ENCODE measurements at regions not wholly inside any gene's neighbourhood (a gene's known extent, or its start where the extent isn't known, plus 50 kb on each side); places are given as distances from the start of the nearest gene placed in this dataset.

- Histone ChIP-seq H3K4me1 (ENCODE audit: control insufficient read depth, insufficient read depth, low read length) (no peaks in the 10 kb centered on the region), H3K36me3 (ENCODE audit: control insufficient read depth, insufficient read depth, low read length) (no peaks in the 10 kb centered on the region), H3K27me3 (ENCODE audit: control insufficient read depth, insufficient read depth, low read length) (no peaks in the 10 kb centered on the region), H3K9me3 (ENCODE audit: control insufficient read depth, insufficient read depth, low read depth, low read length) (no peaks in the 10 kb centered on the region), H3K4me3 (ENCODE audit: low read depth in 2 of 2, low read length in 2 of 2) (no peak overlapping the region), H3K27ac (ENCODE audit: low read length) (no peak overlapping the region)
- DNase-seq (ENCODE audit: low read depth, low spot score) (no peak), ATAC-seq (no peak)
- in situ Hi-C loops (cut with HindIII; ENCODE audit: low pct_unique_long_range_greater_than_20kb, low sequenced_read_pairs) (no loop called here), intact Hi-C loops (cut with micrococcal nuclease; ENCODE audit: unreplicated experiment) (no loop called here)
- TF ChIP-seq, protein P1, sequence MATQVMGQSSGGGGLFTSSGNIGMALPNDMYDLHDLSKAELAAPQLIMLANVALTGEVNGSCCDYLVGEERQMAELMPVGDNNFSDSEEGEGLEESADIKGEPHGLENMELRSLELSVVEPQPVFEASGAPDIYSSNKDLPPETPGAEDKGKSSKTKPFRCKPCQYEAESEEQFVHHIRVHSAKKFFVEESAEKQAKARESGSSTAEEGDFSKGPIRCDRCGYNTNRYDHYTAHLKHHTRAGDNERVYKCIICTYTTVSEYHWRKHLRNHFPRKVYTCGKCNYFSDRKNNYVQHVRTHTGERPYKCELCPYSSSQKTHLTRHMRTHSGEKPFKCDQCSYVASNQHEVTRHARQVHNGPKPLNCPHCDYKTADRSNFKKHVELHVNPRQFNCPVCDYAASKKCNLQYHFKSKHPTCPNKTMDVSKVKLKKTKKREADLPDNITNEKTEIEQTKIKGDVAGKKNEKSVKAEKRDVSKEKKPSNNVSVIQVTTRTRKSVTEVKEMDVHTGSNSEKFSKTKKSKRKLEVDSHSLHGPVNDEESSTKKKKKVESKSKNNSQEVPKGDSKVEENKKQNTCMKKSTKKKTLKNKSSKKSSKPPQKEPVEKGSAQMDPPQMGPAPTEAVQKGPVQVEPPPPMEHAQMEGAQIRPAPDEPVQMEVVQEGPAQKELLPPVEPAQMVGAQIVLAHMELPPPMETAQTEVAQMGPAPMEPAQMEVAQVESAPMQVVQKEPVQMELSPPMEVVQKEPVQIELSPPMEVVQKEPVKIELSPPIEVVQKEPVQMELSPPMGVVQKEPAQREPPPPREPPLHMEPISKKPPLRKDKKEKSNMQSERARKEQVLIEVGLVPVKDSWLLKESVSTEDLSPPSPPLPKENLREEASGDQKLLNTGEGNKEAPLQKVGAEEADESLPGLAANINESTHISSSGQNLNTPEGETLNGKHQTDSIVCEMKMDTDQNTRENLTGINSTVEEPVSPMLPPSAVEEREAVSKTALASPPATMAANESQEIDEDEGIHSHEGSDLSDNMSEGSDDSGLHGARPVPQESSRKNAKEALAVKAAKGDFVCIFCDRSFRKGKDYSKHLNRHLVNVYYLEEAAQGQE (IDR thresholded peaks at IDR 0.05; ENCODE audit: insufficient read depth in 1 of 2, low read depth in 2 of 2, low read length in 1 of 2) = no peak
- TF ChIP-seq CTCF (IDR thresholded peaks at IDR 0.05) = no peak
- TF ChIP-seq TCF7L2 (IDR thresholded peaks at IDR 0.05; ENCODE audit: low read depth, low read length) = no peak
- TF ChIP-seq POLR2AphosphoS5 (IDR thresholded peaks at IDR 0.05; ENCODE audit: low read depth, low read length) = no peak
- TF ChIP-seq SIN3A (IDR thresholded peaks at IDR 0.05; ENCODE audit: borderline replicate concordance, insufficient read depth, low read depth, low read length) = no peak
- no TSS peak for BruUV-seq (replicated peaks)
- ChIA-PET CTCF (no interaction called here), POLR2A (no interaction called here)
Observed at GRCh38 chr4:83876047-83876446, 340.1 kb downstream of the GPAT3 start.

GRCh38 chr4:83875437-83875836 lies 339.5 kb downstream of the GPAT3 start:
- DNase-seq (ENCODE audit: low read depth, low spot score) (no peak), ATAC-seq (no peak)
- TF ChIP-seq, protein P1 (IDR thresholded peaks at IDR 0.05; ENCODE audit: insufficient read depth in 1 of 2, low read depth in 2 of 2, low read length in 1 of 2) = no peak
- no peak for TF ChIP-seq CTCF (IDR thresholded peaks at IDR 0.05)
- no peak for TF ChIP-seq POLR2AphosphoS5 (IDR thresholded peaks at IDR 0.05; ENCODE audit: low read depth, low read length)
- TF ChIP-seq TCF7L2 (IDR thresholded peaks at IDR 0.05; ENCODE audit: low read depth, low read length) = no peak
- no peak for TF ChIP-seq SIN3A (IDR thresholded peaks at IDR 0.05; ENCODE audit: borderline replicate concordance, insufficient read depth, low read depth, low read length)
- in situ Hi-C loops (cut with HindIII; ENCODE audit: low pct_unique_long_range_greater_than_20kb, low sequenced_read_pairs) = no loop called here
- intact Hi-C loops (cut with micrococcal nuclease; ENCODE audit: unreplicated experiment) = no loop called here
- H3K4me3 ChIP-seq (ENCODE audit: low read depth in 2 of 2, low read length in 2 of 2) = no peak overlapping the region
- H3K4me1 ChIP-seq (ENCODE audit: control insufficient read depth, insufficient read depth, low read length) = no peaks in the 10 kb centered on the region
- no peak overlapping the region for H3K27ac ChIP-seq (ENCODE audit: low read length)
- H3K9me3 ChIP-seq (ENCODE audit: control insufficient read depth, insufficient read depth, low read depth, low read length) = no peaks in the 10 kb centered on the region
- no TSS peak for BruUV-seq (replicated peaks)
- POLR2A ChIA-PET = no interaction called here
- H3K27me3 ChIP-seq (ENCODE audit: control insufficient read depth, insufficient read depth, low read length) = no peaks in the 10 kb centered on the region
- no peaks in the 10 kb centered on the region for H3K36me3 ChIP-seq (ENCODE audit: control insufficient read depth, insufficient read depth, low read length)
- CTCF ChIA-PET = no interaction called here
